GM23248 (cell line): ENCODE measurements at regions not wholly inside any gene's neighbourhood (a gene's known extent, or its start where the extent isn't known, plus 50 kb on each side); places are given as distances from the start of the nearest gene placed in this dataset.
A peak's percentile ranks its signal among the peaks of the same experiment; 100 is the strongest.

ENCODE experiments used
- DNase-seq: peaks from one replicate; pipeline ENCODE4 v3.0.0-alpha.2; 2015
- H2AFZ ChIP-seq: fragments of 200-600 bp; sonication (generic); 2 replicates; pipeline ENCODE4 v1.6.1; 2016; ENCODE audit warnings: antibody characterized with exemption
- H3F3A ChIP-seq: fragments of 200-600 bp; sonication (generic); 2 replicates; pipeline ENCODE4 v1.6.1; 2016; ENCODE audit warnings: mild to moderate bottlenecking, antibody characterized with exemption, mixed run types; ENCODE audit not compliant: insufficient read depth
- H3K27ac ChIP-seq: fragments of 200-600 bp; sonication (generic); 2 replicates; pipeline ENCODE4 v1.5.1; 2016; ENCODE audit warnings: mild to moderate bottlenecking
- H3K27me3 ChIP-seq: fragments of 200-600 bp; sonication (generic); replicated peaks from 2 replicates; pipeline ENCODE4 v1.6.1; 2016; ENCODE audit warnings: mild to moderate bottlenecking; ENCODE audit not compliant: insufficient read depth
- H3K36me3 ChIP-seq: fragments of 200-600 bp; sonication (generic); 2 replicates; pipeline ENCODE4 v1.6.1; 2016; ENCODE audit warnings: low read depth, mild to moderate bottlenecking
- H3K4me1 ChIP-seq: fragments of 200-600 bp; sonication (generic); 2 replicates; pipeline ENCODE4 v1.6.1; 2016; ENCODE audit warnings: mild to moderate bottlenecking; ENCODE audit not compliant: insufficient read depth
- H3K4me2 ChIP-seq: fragments of 200-600 bp; sonication (generic); one replicate; pipeline ENCODE4 v1.6.1; 2016; ENCODE audit warnings: mild to moderate bottlenecking; ENCODE audit not compliant: unreplicated experiment
- H3K4me3 ChIP-seq: fragments of 200-600 bp; sonication (generic); 2 replicates; pipeline ENCODE4 v1.5.1; 2016; ENCODE audit warnings: mild to moderate bottlenecking
- H3K79me2 ChIP-seq: fragments of 200-600 bp; sonication (generic); 2 replicates; pipeline ENCODE4 v1.6.1; 2016; ENCODE audit warnings: mild to moderate bottlenecking; ENCODE audit not compliant: insufficient read depth
- H3K9ac ChIP-seq: fragments of 200-600 bp; sonication (generic); 2 replicates; pipeline ENCODE4 v1.6.1; 2016; ENCODE audit warnings: mild to moderate bottlenecking
- H3K9me2 ChIP-seq: fragments of 200-600 bp; sonication (generic); 2 replicates; pipeline ENCODE4 v1.6.1; 2016; ENCODE audit warnings: mixed run types, mild to moderate bottlenecking, moderate library complexity; ENCODE audit not compliant: insufficient read depth
- H3K9me3 ChIP-seq: fragments of 200-600 bp; sonication (generic); one replicate; pipeline ENCODE4 v1.6.1; 2017; ENCODE audit warnings: low read depth
- H4K20me1 ChIP-seq: fragments of 200-600 bp; sonication (generic); 2 replicates; pipeline ENCODE4 v1.6.0; 2016; ENCODE audit not compliant: insufficient read depth
- EZH2 ChIP-seq: fragments of 200-600 bp; sonication (generic); IDR thresholded peaks from 2 replicates; pipeline ENCODE4 v1.6.1; 2018; ENCODE audit warnings: antibody characterized with exemption, mild to moderate bottlenecking; ENCODE audit not compliant: insufficient read depth, poor library complexity, severe bottlenecking
- EZH2phosphoT487 ChIP-seq: fragments of 200-600 bp; sonication (generic); IDR thresholded peaks from 2 replicates; pipeline ENCODE4 v1.6.1; 2018; ENCODE audit warnings: antibody characterized with exemption, moderate library complexity, mild to moderate bottlenecking, low read depth; ENCODE audit not compliant: insufficient read depth
- WGBS, 2 experiments: methylation state at CpG; one replicate each; pipeline ENCODE4 v1.1.6; 2015 to 2017; ENCODE audit warnings: low lambda C conversion rate in 2 of 2, low coverage in 1 of 2; ENCODE audit errors: missing lambda C conversion rate in 2 of 2; 5-methylcytosine and 5-hydroxymethylcytosine counted together
- in situ Hi-C: fragments of 300-500 bp; cut with MboI; formaldehyde crosslinking; loops from 2 replicates; pipeline ENCODE4 v1.15.0; 2020

- H2AFZ ChIP-seq = no peak overlapping the region
- in situ Hi-C loops = no loop called here
- H3F3A ChIP-seq = no peaks in the 10 kb centered on the region
- no peaks in the 10 kb centered on the region for H3K36me3 ChIP-seq
- no peak overlapping the region for H3K9ac ChIP-seq
- no peak overlapping the region for H3K4me3 ChIP-seq
- no peak overlapping the region for H3K4me2 ChIP-seq
- 5 to 13% methylated on average over 2 of the region's 2 CpGs for whole genome bisulfite sequencing, 2 experiments
- H3K4me1 ChIP-seq = no peaks in the 10 kb centered on the region
- no peak for DNase-seq
- no peak overlapping the region for H3K27ac ChIP-seq
- no peaks in the 10 kb centered on the region for H4K20me1 ChIP-seq
- no peak for TF ChIP-seq EZH2phosphoT487
- TF ChIP-seq EZH2 = no peak
- H3K27me3 ChIP-seq = no peaks in the 10 kb centered on the region
- no peaks in the 10 kb centered on the region for H3K9me3 ChIP-seq
- no peaks in the 10 kb centered on the region for H3K9me2 ChIP-seq
- H3K79me2 ChIP-seq = no peaks in the 10 kb centered on the region
Measured at GRCh38 chr12:66959276-66959675, 280.4 kb upstream of the GRIP1 start.

GRCh38 chr12:66960006-66960405 is 281.1 kb upstream of the GRIP1 start:
- DNase-seq = no peak
- Histone ChIP-seq H3K79me2 (no peaks in the 10 kb centered on the region), H3K9me3 (no peaks in the 10 kb centered on the region), H3K4me3 (no peak overlapping the region), H3K36me3 (no peaks in the 10 kb centered on the region), H3K27ac (no peak overlapping the region), H3K9ac (no peak overlapping the region), H3K9me2 (no peaks in the 10 kb centered on the region), H4K20me1 (no peaks in the 10 kb centered on the region), H3K4me1 (no peaks in the 10 kb centered on the region), H3K27me3 (no peaks in the 10 kb centered on the region), H2AFZ (no peak overlapping the region), H3F3A (no peaks in the 10 kb centered on the region), H3K4me2 (no peak overlapping the region)
- TF ChIP-seq EZH2phosphoT487 (no peak), EZH2 (no peak)
- WGBS, 2 experiments = 18 to 21% methylated on average over 1 of the region's 1 CpG
- in situ Hi-C loops = no loop called here

- no peak overlapping the region for H3K9ac ChIP-seq
- no peaks in the 10 kb centered on the region for H3K79me2 ChIP-seq
- H3K9me3 ChIP-seq = no peaks in the 10 kb centered on the region
- H3K36me3 ChIP-seq = no peaks in the 10 kb centered on the region
- peak; percentile 2 for DNase-seq
- H3K27me3 ChIP-seq = no peaks in the 10 kb centered on the region
- no peak overlapping the region for H3K27ac ChIP-seq
- no peak overlapping the region for H2AFZ ChIP-seq
- 6% methylated on average over 6 of the region's 6 CpGs for WGBS, 2 experiments
- no peaks in the 10 kb centered on the region for H3K9me2 ChIP-seq
- H3F3A ChIP-seq = no peaks in the 10 kb centered on the region
- no peaks in the 10 kb centered on the region for H3K4me1 ChIP-seq
- in situ Hi-C loops = no loop called here
- H3K4me2 ChIP-seq = no peak overlapping the region
- TF ChIP-seq EZH2 = no peak
- no peak for TF ChIP-seq EZH2phosphoT487
- no peak overlapping the region for H3K4me3 ChIP-seq
- no peaks in the 10 kb centered on the region for H4K20me1 ChIP-seq
Measured at GRCh38 chr12:66960704-66961690, 282.1 kb upstream of the GRIP1 start.

GRCh38 chr12:66962290-66962689 is 283.4 kb upstream of the GRIP1 start:
- no peak overlapping the region for H3K4me2 ChIP-seq
- no peak for DNase-seq
- no peaks in the 10 kb centered on the region for H3K27me3 ChIP-seq
- H3K79me2 ChIP-seq = no peaks in the 10 kb centered on the region
- no peak overlapping the region for H3K9ac ChIP-seq
- H4K20me1 ChIP-seq = no peaks in the 10 kb centered on the region
- in situ Hi-C loops = no loop called here
- no peaks in the 10 kb centered on the region for H3K36me3 ChIP-seq
- 40 to 42% methylated on average over 9 of the region's 9 CpGs for WGBS, 2 experiments
- no peak overlapping the region for H2AFZ ChIP-seq
- no peaks in the 10 kb centered on the region for H3K9me3 ChIP-seq
- H3K4me3 ChIP-seq = no peak overlapping the region
- H3K9me2 ChIP-seq = no peaks in the 10 kb centered on the region
- H3K4me1 ChIP-seq = no peaks in the 10 kb centered on the region
- H3F3A ChIP-seq = no peaks in the 10 kb centered on the region
- TF ChIP-seq EZH2phosphoT487 = no peak
- TF ChIP-seq EZH2 = no peak
- no peak overlapping the region for H3K27ac ChIP-seq
